HG02938 (cell line): ENCODE measurements at regions not wholly inside any gene's neighbourhood (a gene's known extent, or its start where the extent isn't known, plus 50 kb on each side); places are given as distances from the start of the nearest gene placed in this dataset.
A peak's percentile ranks its signal among the peaks of the same experiment; 100 is the strongest.
"Not testable (repeated sequence)": the region's sequence is repeated elsewhere in the genome, so short reads cannot be mapped to it uniquely, and the experiment has no call there.

ENCODE experiments used
- ATAC-seq: cut with Tn5 transposase; IDR thresholded peaks from one replicate; pipeline ENCODE4 v1.9.1; 2021; ENCODE audit warnings: mild to moderate bottlenecking, moderate library complexity; ENCODE audit not compliant: unreplicated experiment

DNA sequence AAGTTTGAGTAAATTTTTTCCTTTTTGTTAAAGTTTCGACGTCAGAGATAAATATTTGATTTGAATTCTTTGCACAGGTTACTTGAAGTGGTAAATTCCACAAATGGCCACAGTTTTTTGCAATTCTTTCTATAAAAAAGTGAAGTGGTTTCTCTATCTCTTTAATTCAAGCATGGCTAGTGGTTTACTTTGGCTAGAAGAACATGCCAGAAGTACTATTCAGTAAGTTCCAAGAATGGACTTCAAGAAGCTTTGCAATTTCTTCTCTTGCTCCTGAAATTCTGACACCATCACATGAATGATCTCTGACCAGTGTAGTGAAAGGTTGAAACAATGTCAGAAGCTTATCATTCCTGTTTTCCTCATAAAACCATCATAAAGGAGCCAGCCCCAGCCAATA, 55.7 kb upstream of the RNPC3 start:
- ATAC-seq, result no peak

DNA sequence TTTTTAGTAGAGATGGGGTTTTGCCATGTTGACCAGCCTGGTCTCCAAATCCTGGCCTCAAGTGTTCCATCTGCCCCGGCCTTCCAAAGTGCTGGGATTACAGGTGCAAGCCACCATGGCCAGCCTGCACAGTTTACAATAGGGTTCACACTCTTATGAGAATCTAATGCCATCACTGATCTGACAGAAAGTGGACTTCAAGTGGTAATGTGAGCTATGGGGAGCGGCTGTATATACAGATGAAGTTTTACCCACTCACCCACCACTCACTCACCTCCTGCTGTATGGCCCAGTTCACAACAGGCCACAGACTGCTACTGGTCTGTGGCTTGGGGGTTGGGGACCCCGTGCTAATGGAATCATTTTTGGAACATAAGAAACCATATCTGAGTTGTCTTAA, 58.4 kb upstream of the RNPC3 start:
- no peak for ATAC-seq

DNA sequence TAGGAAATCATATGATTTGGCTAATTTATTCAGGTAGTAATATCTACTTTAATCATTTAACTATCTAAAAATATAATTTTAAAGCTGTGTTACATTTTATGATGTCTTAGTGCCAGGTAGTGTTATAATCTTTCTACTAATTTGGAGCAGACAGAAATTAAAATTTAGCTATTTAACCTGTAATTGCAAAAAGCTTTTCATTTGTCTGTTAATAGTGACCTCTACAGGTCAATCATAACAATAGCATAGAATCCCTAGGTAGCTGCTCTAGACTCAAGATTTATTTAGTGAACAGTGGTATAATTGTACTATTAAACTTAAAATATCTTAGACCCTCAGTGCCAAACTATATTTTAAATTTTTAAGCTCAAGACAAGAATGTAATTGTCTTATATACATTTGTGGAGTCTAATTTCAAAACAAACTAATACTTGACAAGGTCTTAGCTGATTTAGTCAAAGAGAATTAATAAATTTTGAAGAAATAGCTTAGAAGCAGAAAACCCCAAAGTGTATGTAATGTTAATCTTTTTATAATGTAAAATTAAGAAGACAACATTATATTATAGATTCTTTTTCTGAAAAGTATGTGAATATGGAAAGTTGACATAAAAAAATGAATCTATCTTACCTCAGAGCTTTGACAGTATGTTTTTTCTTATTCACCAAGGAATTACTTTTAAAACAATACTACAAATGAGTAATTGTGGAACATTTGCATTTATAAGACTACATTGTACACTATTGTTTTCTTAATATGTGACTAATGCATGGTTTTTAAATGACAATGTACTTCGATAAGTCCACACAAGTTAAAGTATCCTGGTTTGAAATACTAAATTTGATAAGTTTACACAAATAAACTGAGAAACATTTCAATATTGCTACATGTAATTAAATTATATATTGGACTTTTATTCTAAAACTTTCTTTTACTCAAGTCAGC, 64.1 kb upstream of the RNPC3 start:
- ATAC-seq, result peak; percentile 66

DNA sequence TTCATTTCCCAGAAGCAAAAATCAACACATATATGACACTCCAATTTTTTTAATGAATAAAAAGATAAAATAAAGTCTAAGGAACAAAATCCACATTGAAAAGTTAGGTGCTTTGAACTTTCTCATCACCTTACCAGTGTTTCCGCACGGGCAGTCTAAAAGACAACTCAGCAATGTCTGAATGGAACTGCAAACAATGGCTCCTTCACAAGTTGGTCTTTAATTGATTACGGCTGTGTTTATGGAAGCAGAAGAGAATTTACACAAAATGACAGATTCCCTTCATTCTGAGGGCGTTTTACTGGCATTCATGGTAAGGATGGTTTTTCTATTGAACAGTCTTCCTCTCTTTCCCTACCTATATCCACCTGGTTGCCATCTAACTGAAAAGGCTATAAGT, 65.0 kb upstream of the RNPC3 start:
- ATAC-seq, result no peak

DNA sequence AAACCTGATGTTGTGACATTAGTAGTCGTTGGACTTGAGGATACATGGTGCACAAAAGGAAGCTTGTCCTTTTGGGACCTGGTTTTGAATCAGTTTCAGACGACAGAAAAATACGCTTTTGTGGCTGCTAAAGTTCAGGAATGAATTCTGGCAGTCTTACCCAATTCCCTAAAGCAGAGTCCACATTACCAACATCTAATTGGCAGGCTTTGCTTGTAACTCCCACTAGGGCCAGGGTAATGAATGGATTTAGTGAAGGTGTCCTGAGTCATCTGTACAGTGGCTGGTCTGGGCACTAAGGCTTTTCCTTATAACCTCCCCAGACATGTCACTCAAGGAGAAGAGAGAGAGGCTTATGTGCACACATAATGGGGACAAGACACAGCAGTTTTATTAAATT, 66.2 kb upstream of the RNPC3 start:
- no peak for ATAC-seq

DNA sequence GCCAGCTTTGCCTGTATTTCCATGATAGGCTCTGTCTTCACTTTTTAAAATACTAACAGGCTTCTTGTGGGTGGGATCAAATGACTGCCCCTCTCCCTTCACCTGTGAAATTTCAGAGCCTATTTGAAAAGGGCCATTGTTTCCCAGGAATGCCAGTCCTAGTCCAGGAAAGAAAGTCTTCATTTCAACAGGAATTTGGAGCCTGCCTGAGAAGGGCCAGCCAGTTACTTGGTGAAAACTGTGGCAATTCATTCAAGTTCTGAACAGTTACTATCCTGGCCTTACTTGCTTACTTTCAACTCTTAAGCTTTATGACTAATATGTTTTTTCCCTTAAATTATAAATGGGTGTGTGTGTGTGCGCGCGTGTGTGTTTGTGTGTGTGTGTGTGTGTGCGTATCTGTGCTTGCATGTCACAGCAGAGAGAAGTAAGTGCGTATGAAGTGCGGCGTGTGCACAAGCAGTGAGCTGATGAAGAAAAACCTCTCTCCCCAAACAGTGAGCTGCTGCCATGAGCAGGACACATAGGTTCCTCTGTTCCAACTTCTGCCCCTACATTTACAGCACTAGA, 67.5 kb upstream of the RNPC3 start:
- no peak for ATAC-seq

DNA sequence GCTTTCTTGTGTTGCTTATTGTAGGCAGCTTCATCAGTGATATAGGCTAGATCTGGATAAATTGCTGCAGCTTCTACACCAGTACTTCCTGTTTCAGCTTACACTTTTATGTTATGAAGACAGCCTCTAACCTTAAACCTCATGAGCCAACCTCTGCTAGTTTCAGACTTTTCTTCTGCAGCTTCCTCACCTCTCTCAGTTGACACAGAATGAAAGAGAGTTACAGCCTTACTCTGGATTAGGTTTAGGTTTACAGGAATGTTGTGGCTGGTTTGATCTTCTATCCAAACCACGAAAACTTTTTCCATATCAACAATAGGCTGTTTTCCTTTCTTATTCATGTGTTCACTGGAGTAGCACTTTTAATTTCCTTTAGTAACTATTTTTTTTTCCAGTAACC, 76.9 kb upstream of the RNPC3 start:
- ATAC-seq, result no peak

DNA sequence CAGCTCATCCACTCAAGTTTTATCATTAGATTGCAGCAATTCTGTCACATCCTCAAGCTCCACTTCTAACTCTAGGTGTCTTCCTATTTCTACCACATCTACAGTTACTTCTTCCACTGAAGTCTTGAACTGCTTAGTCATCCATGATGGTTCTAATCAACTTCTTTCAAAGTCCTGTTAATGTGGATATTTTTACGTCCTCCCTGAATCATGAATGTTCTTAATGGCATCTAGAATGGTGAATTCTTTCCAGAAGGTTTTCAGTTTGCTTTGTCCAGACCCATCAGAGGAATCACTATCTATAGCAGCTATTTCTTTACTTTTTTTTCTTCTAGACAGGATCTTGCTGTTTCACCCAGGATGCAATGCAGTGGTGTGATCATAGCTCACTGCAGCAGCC, 78.0 kb upstream of the RNPC3 start:
- ATAC-seq, result no peak

DNA sequence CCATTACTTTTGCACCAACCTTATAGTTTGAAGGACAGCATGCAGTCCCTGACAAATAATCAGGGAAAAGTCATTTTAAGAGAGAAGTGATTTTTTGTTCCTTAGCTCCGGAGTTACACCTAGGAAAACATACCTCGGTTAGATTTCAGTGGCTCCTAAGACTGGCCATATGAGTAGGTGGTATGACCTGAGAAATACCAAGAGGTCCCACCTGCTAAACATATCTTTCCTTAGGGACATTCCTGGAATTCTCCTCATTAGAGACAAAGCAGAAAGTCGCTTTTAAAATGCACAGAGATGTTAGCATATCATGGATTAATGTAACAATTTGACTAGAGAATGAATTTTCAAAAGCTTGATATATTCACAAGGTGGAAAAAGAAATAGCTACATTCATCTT, 84.2 kb upstream of the RNPC3 start:
- no peak for ATAC-seq

DNA sequence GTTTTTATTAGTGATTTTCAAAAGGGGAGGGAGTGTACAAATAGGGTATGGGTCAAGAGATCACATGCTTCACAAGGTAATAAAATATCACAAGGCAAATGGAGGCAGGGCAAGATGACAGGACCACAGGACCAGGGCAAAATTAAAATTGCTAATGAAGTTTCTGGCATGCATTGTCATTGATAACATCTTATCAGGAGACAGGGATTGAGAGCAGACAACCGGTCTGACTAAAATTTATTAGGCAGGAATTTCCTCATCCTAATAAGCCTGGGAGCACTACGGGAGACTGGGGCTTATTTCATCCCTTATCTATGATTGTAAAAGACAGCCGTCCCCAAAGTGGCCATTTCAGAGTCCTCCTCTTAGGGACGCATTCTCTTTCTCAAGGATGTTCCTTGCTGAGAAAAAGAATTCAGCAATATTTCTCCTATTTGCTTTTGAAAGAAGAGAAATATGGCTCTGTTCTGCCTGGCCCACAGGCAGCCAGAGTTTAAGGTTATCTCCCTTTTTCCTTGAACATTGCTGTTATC, 88.9 kb upstream of the RNPC3 start:
- not testable (repeated sequence) for ATAC-seq

DNA sequence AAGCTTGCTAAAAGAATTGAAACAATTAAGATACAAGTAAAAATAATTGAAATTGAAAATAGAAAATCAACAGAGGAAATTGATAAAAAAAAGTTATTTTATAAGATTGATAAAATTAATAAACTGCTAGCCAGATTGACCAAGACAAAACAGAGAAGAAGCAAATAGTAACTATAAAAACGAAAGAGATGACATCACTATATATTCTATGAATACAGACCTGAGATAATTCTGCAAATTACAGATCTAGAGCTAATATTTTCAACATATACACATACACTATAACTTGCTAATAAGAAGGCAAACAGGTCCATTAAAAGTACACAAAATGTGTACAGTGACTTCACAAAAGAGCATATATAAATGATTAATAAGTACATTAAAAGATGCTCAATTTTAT, 90.1 kb upstream of the RNPC3 start:
- no peak for ATAC-seq

DNA sequence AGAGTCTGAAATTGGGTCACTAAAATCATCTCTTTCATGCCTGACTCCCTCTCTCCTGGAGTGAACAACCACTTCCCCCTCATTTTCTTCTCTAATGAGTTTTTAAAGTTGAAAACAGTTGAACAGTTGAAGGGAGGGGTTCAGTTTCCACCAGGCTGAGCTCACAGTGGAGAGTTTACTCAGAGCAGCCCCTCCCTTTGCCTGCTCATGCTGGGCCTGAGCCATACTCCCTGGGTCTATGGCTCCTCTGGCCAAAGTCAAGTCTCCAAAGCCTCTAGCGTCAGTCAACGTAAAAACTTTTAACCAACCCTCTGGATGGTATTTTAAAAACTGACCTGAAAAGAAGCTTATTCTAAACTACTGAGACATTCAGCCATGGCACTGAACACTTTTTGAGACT, 100.8 kb upstream of the RNPC3 start:
- ATAC-seq, result no peak

DNA sequence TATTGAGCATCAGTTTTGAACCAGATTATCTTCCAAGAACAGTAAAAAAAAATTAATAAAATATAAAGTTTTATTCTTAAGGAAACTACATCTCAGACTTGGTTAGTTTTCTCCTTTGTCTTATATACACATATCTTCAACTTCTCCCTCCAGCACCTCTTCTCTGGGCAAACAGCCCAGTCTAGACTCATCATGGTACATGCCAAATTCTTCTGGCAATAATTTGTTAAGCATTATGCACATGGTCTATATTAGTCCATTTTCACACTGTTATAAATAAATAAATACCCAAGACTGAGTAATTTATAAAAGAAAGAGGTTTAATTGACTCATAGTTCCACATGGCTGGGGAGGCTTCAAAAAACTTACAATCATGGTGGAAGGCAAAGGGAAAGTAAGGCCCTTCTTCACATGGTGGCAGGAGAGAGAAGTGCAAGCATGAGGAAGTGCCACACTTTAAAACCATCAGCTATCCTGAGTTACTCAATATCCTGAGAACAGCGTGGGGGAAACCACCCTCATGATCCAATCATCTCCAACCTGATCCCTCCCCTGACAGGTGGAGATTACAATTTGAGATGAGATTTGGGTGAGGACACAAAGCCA, 108.7 kb upstream of the RNPC3 start:
- ATAC-seq, result no peak

DNA sequence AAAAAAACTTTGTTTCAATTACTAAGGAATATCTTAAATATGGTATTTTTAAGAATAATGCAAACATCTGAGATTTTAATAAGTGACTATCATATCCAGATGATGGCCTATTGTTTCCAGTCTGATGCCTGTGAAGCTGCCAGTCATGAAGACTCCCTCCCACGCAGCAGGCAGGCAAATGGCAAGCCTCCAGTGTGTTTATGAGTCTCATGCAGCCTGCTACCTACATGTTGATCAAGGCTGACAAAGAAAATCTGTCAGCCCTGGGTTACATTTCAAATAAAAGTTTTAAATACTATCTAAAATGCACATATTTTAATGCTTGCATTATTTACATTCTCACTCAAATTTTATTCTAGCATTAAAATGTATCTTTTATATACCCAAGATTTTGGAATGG, 137.6 kb upstream of the RNPC3 start:
- ATAC-seq, result no peak

DNA sequence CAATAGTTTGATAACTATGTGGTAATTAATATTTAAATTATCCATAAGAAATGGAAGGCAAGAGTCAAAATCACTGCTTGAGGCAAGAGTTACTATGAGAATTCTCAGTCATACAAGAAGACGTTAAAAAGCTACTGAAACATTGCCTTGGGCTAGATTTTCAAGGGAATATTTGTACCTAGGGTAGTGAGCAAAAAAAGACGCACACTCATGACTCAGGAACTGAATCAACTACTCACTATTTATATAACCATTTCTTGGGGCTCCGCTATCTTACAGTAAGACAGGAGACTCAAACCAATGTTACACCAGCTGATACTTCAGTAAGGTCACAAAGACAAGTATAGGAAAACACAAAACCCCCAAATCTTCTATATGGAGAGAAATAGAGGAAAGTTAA, 151.5 kb upstream of the RNPC3 start:
- ATAC-seq, result no peak

DNA sequence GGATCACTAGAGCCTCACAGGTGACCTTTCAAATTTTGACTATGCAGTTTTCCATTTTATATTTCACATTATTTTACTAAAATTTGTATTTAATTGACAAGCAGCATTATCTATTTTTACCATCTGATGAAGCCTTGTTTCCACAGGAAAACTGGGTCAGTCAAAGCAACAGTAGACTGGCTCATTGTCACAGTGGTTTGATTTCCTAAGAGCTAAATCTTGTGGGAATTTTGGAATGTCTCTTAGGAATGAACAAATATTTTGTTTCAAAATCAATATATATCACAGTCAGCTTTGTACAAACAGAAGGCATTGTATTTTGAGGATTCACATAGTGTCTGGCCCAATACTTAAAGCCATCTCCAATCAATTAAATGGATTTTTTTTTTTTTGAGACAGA, 152.6 kb upstream of the RNPC3 start:
- ATAC-seq, result no peak

DNA sequence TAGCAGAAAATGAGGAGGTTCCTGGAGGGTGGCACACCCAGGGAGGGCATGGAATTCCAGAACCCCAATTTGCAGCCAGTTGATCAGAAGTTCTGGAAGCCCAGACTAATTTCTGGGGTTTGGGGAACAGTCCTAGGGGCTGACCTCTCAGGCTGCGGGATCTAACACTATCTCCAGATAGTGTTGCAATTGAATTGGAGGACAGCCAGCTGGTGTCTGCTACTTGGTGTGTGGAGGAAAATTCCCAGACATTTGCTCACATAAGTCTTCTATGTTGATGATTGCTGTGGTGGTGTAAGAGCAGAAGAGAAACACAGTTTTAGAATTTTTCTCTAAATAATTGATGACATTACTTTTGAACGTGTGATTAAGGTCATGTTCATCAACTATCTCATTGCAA, 154.3 kb upstream of the RNPC3 start:
- ATAC-seq, result no peak

DNA sequence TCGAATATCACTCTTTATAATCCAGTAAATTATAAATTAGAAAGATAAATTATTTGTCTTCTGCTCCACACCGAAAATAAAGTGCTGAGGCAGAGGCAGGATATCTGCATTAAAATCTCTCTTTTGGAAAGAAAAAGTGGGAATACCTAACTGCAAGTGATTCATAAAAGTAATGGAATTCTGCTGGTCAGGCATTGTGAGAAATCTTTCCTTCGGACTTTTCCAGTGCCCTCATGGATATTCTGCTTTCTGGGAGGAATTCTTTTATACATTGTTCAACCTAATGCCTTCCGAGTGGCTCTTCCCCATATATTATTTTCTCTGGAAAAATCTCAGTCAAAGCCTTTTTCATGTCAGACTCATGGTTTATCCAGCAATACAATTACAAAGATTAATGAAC, 158.3 kb upstream of the RNPC3 start:
- ATAC-seq, result no peak

DNA sequence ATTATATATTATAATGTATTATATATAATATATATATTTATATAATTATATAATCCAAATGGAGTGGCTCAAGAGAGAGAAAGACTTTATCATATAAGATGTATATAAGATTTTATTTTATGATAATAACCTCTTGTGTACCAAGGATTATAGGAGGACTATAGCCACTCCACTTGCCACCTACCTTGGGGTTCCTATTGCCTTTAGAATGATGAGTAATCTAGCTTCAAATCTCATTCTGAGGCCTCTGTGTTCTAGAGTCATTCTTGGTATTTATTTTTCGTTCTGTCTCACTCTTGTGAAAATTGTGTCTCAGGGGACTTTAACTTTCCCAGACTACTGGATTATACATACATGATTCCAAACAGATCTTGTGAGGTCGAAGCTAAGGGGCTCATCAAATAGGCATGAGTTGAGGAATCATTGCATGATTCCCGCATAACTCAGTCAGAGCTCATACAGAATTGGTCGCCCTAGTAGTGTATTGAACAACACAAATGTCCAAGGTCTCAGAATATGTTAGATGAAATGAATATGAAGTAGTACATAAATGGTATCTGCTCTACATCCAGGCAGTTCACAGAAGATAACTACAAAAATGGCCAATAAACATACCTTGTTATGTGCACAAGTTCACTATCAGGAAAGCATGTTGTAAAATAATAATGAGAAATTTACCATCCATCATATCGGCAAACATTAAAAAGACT, 159.5 kb upstream of the RNPC3 start:
- ATAC-seq, result no peak

DNA sequence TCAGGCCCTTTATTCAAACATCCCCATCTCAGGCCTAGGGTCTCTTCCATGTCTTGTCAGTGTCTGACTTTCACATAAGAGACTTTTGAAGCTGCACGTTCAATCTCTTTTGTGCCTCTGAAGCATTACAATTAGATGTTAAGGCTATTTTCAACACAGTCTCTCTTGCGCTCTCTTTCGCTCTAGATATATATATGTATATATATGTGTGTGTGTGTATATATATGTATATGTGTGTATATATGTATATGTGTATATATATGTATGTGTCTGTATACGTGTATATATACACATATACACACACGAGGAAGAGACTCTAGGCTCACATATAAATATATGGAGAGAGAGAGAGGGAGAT, 162.5 kb upstream of the RNPC3 start:
- ATAC-seq, result no peak

DNA sequence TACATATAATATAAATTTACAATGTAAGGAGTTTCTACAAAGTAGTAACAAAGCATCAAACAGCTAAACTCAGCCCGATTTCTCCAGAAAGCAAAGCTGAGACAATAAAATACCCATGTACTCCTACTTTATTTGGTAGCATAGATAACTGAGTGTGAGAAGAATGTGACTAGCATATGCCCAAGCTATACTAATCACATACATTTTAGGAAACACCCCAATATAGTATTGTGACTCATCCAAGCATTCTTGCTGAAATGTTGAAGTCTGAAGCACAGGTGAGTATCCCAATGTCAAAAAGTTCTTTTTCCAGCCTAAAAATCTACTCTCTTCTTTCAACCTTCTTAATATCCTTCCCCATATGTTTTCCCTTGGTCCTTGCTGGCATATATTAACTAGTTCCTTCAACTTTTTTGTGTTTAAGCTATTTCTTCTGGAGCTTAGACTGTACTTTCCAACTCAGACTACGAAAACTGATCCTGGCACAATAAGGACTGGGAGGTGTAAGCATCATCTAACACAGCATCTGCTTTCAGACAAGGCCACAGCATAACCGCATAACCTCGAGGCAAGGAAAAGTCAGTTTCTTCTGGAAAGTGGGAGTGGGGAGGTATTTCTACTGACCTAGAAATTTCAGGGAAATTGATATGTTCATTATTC, 163.0 kb upstream of the RNPC3 start:
- no peak for ATAC-seq
